ENCODE measurements at regions not wholly inside any gene's neighbourhood (a gene's known extent, or its start where the extent isn't known, plus 50 kb on each side); places are given as distances from the start of the nearest gene placed in this dataset.

GRCh38 chr2:83104202-83104601, 1354.9 kb downstream of the SUCLG1 start:
- SMC1A ChIA-PET (ENCODE audit: uncharacterized antibody, unreplicated experiment) = no interaction called here
- Histone ChIP-seq H3K9ac (ENCODE audit: control insufficient read depth, insufficient read depth, low read length) (no peak overlapping the region), H2AFZ (ENCODE audit: control insufficient read depth, low read depth, low read length) (no peak overlapping the region), H3K27ac (ENCODE audit: control insufficient read depth, insufficient read depth) (no peak overlapping the region), H3K4me1 (ENCODE audit: control insufficient read depth, insufficient read depth, low read length) (no peaks in the 10 kb centered on the region), H4K20me1 (ENCODE audit: control insufficient read depth, insufficient read depth) (no peaks in the 10 kb centered on the region), H3K9me3 (replicated peaks; ENCODE audit: control insufficient read depth, insufficient read depth, low read length) (no peaks in the 10 kb centered on the region), H3K79me2 (ENCODE audit: control insufficient read depth, insufficient read depth, low read length) (no peaks in the 10 kb centered on the region), H3K4me2 (ENCODE audit: control insufficient read depth, insufficient read depth) (no peak overlapping the region), H3K4me3 (no peak overlapping the region), H3K27me3 (replicated peaks in 1 of 2; ENCODE audit: control insufficient read depth in 2 of 2, insufficient read depth in 2 of 2, low read length in 1 of 2) (no peaks in the 10 kb centered on the region), H3K36me3 (ENCODE audit: control insufficient read depth in 2 of 2, insufficient read depth in 2 of 2, low read length in 1 of 2) (no peaks in the 10 kb centered on the region)
- POLR2A ChIA-PET = no interaction called here
- RAD21 ChIA-PET (ENCODE audit: unreplicated experiment) = no interaction called here
- intact Hi-C loops (cut with micrococcal nuclease; ENCODE audit: unreplicated experiment) (loop anchor here (10.0 kb wide), 1 partner anchor 281 kb away; no protein-coding TSS in a partner anchor), in situ Hi-C loops (cut with MboI) (no loop called here)
- ATAC-seq (no peak), DNase-seq (ENCODE audit: low read depth, low spot score) (no peak), FAIRE-seq (no peak)
- WGBS (ENCODE audit: insufficient coverage, insufficient replicate concordance, low lambda C conversion rate, missing lambda C conversion rate) = 8% methylated on average over 1 of the region's 1 CpG
- no TSS peak for BruUV-seq (replicated peaks)
- CTCF ChIA-PET = no interaction called here
- TF ChIP-seq RFX5 (IDR thresholded peaks at IDR 0.05; ENCODE audit: low read depth, low read length) (no peak), RELA (IDR thresholded peaks at IDR 0.05; ENCODE audit: borderline replicate concordance, partially characterized antibody) (no peak), MTA2 (IDR thresholded peaks at IDR 0.05; ENCODE audit: low read depth) (no peak), HSF1 (IDR thresholded peaks at IDR 0.05; ENCODE audit: low read depth, low read length) (no peak), NBN (IDR thresholded peaks at IDR 0.05) (no peak), MXI1 (IDR thresholded peaks at IDR 0.05; ENCODE audit: low read depth, low read length) (no peak), SPI1 (IDR thresholded peaks at IDR 0.05; ENCODE audit: borderline replicate concordance, insufficient read depth, low read depth, low read length) (no peak), EED (IDR thresholded peaks at IDR 0.05; ENCODE audit: low read depth) (no peak)

GRCh38 chr2:83103613-83104012, 1355.5 kb downstream of the SUCLG1 start:
- no peak for ATAC-seq
- Histone ChIP-seq H3K9ac (ENCODE audit: control insufficient read depth, insufficient read depth, low read length) (no peak overlapping the region), H3K27me3 (replicated peaks in 1 of 2; ENCODE audit: control insufficient read depth in 2 of 2, insufficient read depth in 2 of 2, low read length in 1 of 2) (no peaks in the 10 kb centered on the region), H3K4me3 (no peak overlapping the region), H3K36me3 (ENCODE audit: control insufficient read depth in 2 of 2, insufficient read depth in 2 of 2, low read length in 1 of 2) (no peaks in the 10 kb centered on the region), H4K20me1 (ENCODE audit: control insufficient read depth, insufficient read depth) (no peaks in the 10 kb centered on the region), H3K9me3 (replicated peaks; ENCODE audit: control insufficient read depth, insufficient read depth, low read length) (no peaks in the 10 kb centered on the region), H3K4me1 (ENCODE audit: control insufficient read depth, insufficient read depth, low read length) (no peaks in the 10 kb centered on the region), H3K79me2 (ENCODE audit: control insufficient read depth, insufficient read depth, low read length) (no peaks in the 10 kb centered on the region), H3K4me2 (ENCODE audit: control insufficient read depth, insufficient read depth) (no peak overlapping the region), H2AFZ (ENCODE audit: control insufficient read depth, low read depth, low read length) (no peak overlapping the region), H3K27ac (ENCODE audit: control insufficient read depth, insufficient read depth) (no peak overlapping the region)
- in situ Hi-C loops (cut with MboI) (no loop called here), intact Hi-C loops (cut with micrococcal nuclease; ENCODE audit: unreplicated experiment) (loop anchor here (10.0 kb wide), 1 partner anchor 281 kb away; no protein-coding TSS in a partner anchor)
- DNase-seq (ENCODE audit: low read depth, low spot score) = no peak
- ChIA-PET SMC1A (ENCODE audit: uncharacterized antibody, unreplicated experiment) (no interaction called here), RAD21 (ENCODE audit: unreplicated experiment) (no interaction called here), CTCF (no interaction called here), POLR2A (no interaction called here)
- no peak for FAIRE-seq
- WGBS (ENCODE audit: insufficient coverage, insufficient replicate concordance, low lambda C conversion rate, missing lambda C conversion rate) = 4% methylated on average over 1 of the region's 1 CpG
- no TSS peak for BruUV-seq (replicated peaks)
- TF ChIP-seq NFIC (IDR thresholded peaks at IDR 0.05; ENCODE audit: low read depth, low read length) (no peak), TBL1XR1 (IDR thresholded peaks at IDR 0.05; ENCODE audit: low read depth, low read length) (no peak), NR2C1 (IDR thresholded peaks at IDR 0.05) (no peak), IKZF1 (conservative IDR thresholded peaks at IDR 0.05) (no peak), SMAD1 (IDR thresholded peaks at IDR 0.05; ENCODE audit: low read depth, partially characterized antibody) (no peak), HSF1 (IDR thresholded peaks at IDR 0.05; ENCODE audit: low read depth, low read length) (no peak), ZNF622 (IDR thresholded peaks at IDR 0.05) (no peak), SMARCA5 (IDR thresholded peaks at IDR 0.05) (no peak), ZNF24 (IDR thresholded peaks at IDR 0.05) (no peak)
